ENCODE measurements at regions not wholly inside any gene's neighbourhood (a gene's known extent, or its start where the extent isn't known, plus 50 kb on each side); places are given as distances from the start of the nearest gene placed in this dataset.

- H3K27ac ChIP-seq (ENCODE audit: low read depth, low read length): no peak overlapping the region
- H4K5ac ChIP-seq (ENCODE audit: insufficient read length, low read depth, low read length): no peak overlapping the region
- H3K14ac ChIP-seq (ENCODE audit: insufficient read length): no peak overlapping the region
- H4K20me1 ChIP-seq (replicated peaks in 1 of 2; ENCODE audit: control insufficient read depth in 1 of 2, insufficient read depth in 2 of 2, low read length in 2 of 2): no peaks in the 10 kb centered on the region
- no peak for FAIRE-seq
- no peaks in the 10 kb centered on the region for H3K23me2 ChIP-seq (ENCODE audit: low read depth, low read length)
- H3K9me3 ChIP-seq (ENCODE audit: insufficient read depth in 2 of 2, low read depth in 1 of 2, low read length in 1 of 2): no peaks in the 10 kb centered on the region
- no peak overlapping the region for H2BK120ac ChIP-seq (replicated peaks; ENCODE audit: low read depth, low read length)
- H2AFZ ChIP-seq (ENCODE audit: low read length): no peak overlapping the region
- H3K56ac ChIP-seq (replicated peaks; ENCODE audit: insufficient read length, low read depth, low read length): no peak overlapping the region
- TF ChIP-seq TEAD4 (IDR thresholded peaks at IDR 0.05; ENCODE audit: low read depth, low read length) (no peak), BCL11A (IDR thresholded peaks at IDR 0.05; ENCODE audit: low read depth in 2 of 2, low read length in 2 of 2) (no peak), TBP (IDR thresholded peaks at IDR 0.05; ENCODE audit: low read depth, low read length) (no peak), KDM1A (IDR thresholded peaks at IDR 0.05; ENCODE audit: borderline replicate concordance, low read length) (no peak), CTCF (IDR thresholded peaks at IDR 0.05; ENCODE audit: control extremely low read depth in 1 of 3, insufficient read depth in 1 of 3, low read depth in 1 of 3, low read length in 3 of 3) (no peak), GABPA (IDR thresholded peaks at IDR 0.05; ENCODE audit: borderline replicate concordance, insufficient read depth, low read length) (no peak), PHF8 (conservative IDR thresholded peaks at IDR 0.05; ENCODE audit: low read depth, low read length) (no peak), SP2 (IDR thresholded peaks at IDR 0.05; ENCODE audit: low read length) (no peak), RAD21 (IDR thresholded peaks at IDR 0.05 in 1 of 2, conservative IDR thresholded peaks at IDR 0.05 in 1 of 2; ENCODE audit: low read depth in 2 of 2, low read length in 2 of 2) (no peak), POLR2AphosphoS5 (IDR thresholded peaks at IDR 0.05; ENCODE audit: low read depth, low read length) (no peak), KDM4A (IDR thresholded peaks at IDR 0.05; ENCODE audit: low read depth, low read length, severe bottlenecking) (no peak)
- no peaks in the 10 kb centered on the region for H3K4me1 ChIP-seq (replicated peaks in 1 of 4; ENCODE audit: control insufficient read depth in 3 of 4, insufficient read depth in 4 of 4, low read length in 3 of 4)
- H2BK20ac ChIP-seq (ENCODE audit: low read length): no peak overlapping the region
- no peak overlapping the region for H3K4me3 ChIP-seq (ENCODE audit: extremely low read depth in 1 of 4, insufficient read depth in 2 of 4, low read depth in 3 of 4, low read length in 4 of 4)
- CTCF ChIA-PET (ENCODE audit: partially characterized antibody): interaction anchor here (1.0 kb wide), 1 partner anchor 222 kb away, joined by 3 read pairs; no protein-coding TSS in a partner anchor
- no peak overlapping the region for H3K9ac ChIP-seq (replicated peaks in 1 of 4; ENCODE audit: extremely low read depth in 1 of 4, low read depth in 3 of 4, low read length in 3 of 4)
- POLR2A ChIA-PET (ENCODE audit: partially characterized antibody): no interaction called here
- H2BK12ac ChIP-seq (ENCODE audit: low read depth, low read length): no peak overlapping the region
- H3K23ac ChIP-seq (ENCODE audit: insufficient read length): no peak overlapping the region
- no peaks in the 10 kb centered on the region for H3K36me3 ChIP-seq (ENCODE audit: control insufficient read depth in 2 of 4, insufficient read depth in 4 of 4, low read length in 3 of 4)
- H3K4ac ChIP-seq (replicated peaks; ENCODE audit: insufficient read length, low read depth, low read length): no peak overlapping the region
- no peak overlapping the region for H2BK5ac ChIP-seq (ENCODE audit: low read depth, low read length)
- no peak overlapping the region for H3K18ac ChIP-seq (ENCODE audit: extremely low read depth, low read length)
- DNase-seq (ENCODE audit: low read depth in 1 of 2, low spot score in 2 of 2): no peak
- H4K8ac ChIP-seq (ENCODE audit: extremely low read depth, insufficient read depth, low read length): no peak overlapping the region
- H2BK15ac ChIP-seq (ENCODE audit: low read length): no peak overlapping the region
- no peak overlapping the region for H3K4me2 ChIP-seq (ENCODE audit: insufficient read depth in 1 of 2, low read depth in 2 of 2, low read length in 2 of 2)
- H4K91ac ChIP-seq (replicated peaks; ENCODE audit: insufficient read length, low read length): no peak overlapping the region
- no peaks in the 10 kb centered on the region for H3K79me1 ChIP-seq (ENCODE audit: low read depth, low read length)
- no peaks in the 10 kb centered on the region for H3K79me2 ChIP-seq (ENCODE audit: control insufficient read depth in 1 of 2, insufficient read depth in 2 of 2, low read length in 2 of 2)
- no peaks in the 10 kb centered on the region for H3K27me3 ChIP-seq (replicated peaks in 1 of 4; ENCODE audit: control insufficient read depth in 3 of 4, extremely low read depth in 1 of 4, insufficient read depth in 3 of 4, low read length in 3 of 4)
- H2AK5ac ChIP-seq (ENCODE audit: low read depth, low read length): no peak overlapping the region
- 87% methylated on average over 3 of the region's 3 CpGs; no CpG with 5 or more reads in 1 of the 2 experiments for WGBS, 2 experiments (ENCODE audit: extremely low coverage in 1 of 2, insufficient coverage in 1 of 2, insufficient read length in 1 of 2, insufficient replicate concordance in 2 of 2, low coverage in 1 of 2, low lambda C conversion rate in 2 of 2, missing lambda C conversion rate in 1 of 2)
Observed at GRCh38 chr11:82536706-82537105, 197.0 kb downstream of the FAM181B start.

Data from H1 (cell line).